H1 (cell line): ENCODE measurements at regions not wholly inside any gene's neighbourhood (a gene's known extent, or its start where the extent isn't known, plus 50 kb on each side); places are given as distances from the start of the nearest gene placed in this dataset.

Experiments used
- CTCF ChIA-PET: fragments of 300-600 bp; sonication (Branson Sonifier 250); formaldehyde crosslinking; loops from one replicate; lab custom pipeline; 2021; ENCODE audit not compliant: partially characterized antibody; lab: Charles Lee
- POLR2A ChIA-PET: fragments of 300-600 bp; sonication (Branson Sonifier 250); formaldehyde crosslinking; loops from one replicate; lab custom pipeline; 2021; ENCODE audit warnings: inconsistent platforms; ENCODE audit not compliant: partially characterized antibody; lab: Charles Lee
- DNase-seq, 2 experiments: peaks; one replicate each; pipeline versions ENCODE4 v3.0.0 to v3.0.0-alpha.2; 2010 to 2022; ENCODE audit warnings: low spot score in 2 of 2, low read depth in 1 of 2, mixed read lengths in 1 of 2
- FAIRE-seq: peaks from 2 replicates; lab custom pipeline; 2011; peaks lifted over from hg19 to GRCh38; lab: Jason Lieb, UNC
- H2AFZ ChIP-seq: 2 replicates; pipeline ENCODE4 v1.8.1; 2012; ENCODE audit warnings: low read length, inconsistent platforms
- H2AK5ac ChIP-seq: 2 replicates; pipeline ENCODE4 v1.6.1; 2013; ENCODE audit warnings: low read depth, low read length
- H2BK120ac ChIP-seq: replicated peaks from 2 replicates; pipeline ENCODE3; 2013; ENCODE audit warnings: low read depth, low read length, inconsistent platforms
- H2BK12ac ChIP-seq: 2 replicates; pipeline ENCODE4 v1.6.1; 2013; ENCODE audit warnings: low read depth, low read length
- H2BK15ac ChIP-seq: 2 replicates; pipeline ENCODE4 v1.6.1; 2013; ENCODE audit warnings: low read length
- H2BK20ac ChIP-seq: 2 replicates; pipeline ENCODE4 v1.6.1; 2013; ENCODE audit warnings: low read length
- H2BK5ac ChIP-seq: 2 replicates; pipeline ENCODE4 v1.6.1; 2013; ENCODE audit warnings: low read depth, low read length
- H3K14ac ChIP-seq: 2 replicates; pipeline ENCODE4 v1.6.1; 2013; ENCODE audit warnings: inconsistent platforms; ENCODE audit not compliant: insufficient read length
- H3K18ac ChIP-seq: 2 replicates; pipeline ENCODE4 v1.6.1; 2013; ENCODE audit warnings: low read length; ENCODE audit errors: extremely low read depth
- H3K23ac ChIP-seq: 2 replicates; pipeline ENCODE4 v1.6.1; 2013; ENCODE audit warnings: inconsistent platforms; ENCODE audit not compliant: insufficient read length
- H3K23me2 ChIP-seq: 2 replicates; pipeline ENCODE4 v1.6.1; 2013; ENCODE audit warnings: low read depth, low read length
- H3K27ac ChIP-seq: 2 replicates; pipeline ENCODE4 v1.6.1; 2011; ENCODE audit warnings: low read depth, low read length, inconsistent platforms
- H3K27me3 ChIP-seq, 4 experiments: replicated peaks in 1 of 4; 1 replicate in 1 of 4; 2 replicates in 3 of 4; pipeline versions ENCODE4 v1.6.1 to v1.8.1; 2011 to 2013; ENCODE audit warnings: low read length in 3 of 4, mild to moderate bottlenecking in 3 of 4, inconsistent platforms in 2 of 4, mixed read lengths in 2 of 4, moderate library complexity in 1 of 4; ENCODE audit not compliant: control insufficient read depth in 3 of 4, insufficient read depth in 3 of 4; ENCODE audit errors: extremely low read depth in 1 of 4
- H3K36me3 ChIP-seq, 4 experiments: 2 replicates each; pipeline versions ENCODE4 v1.6.1 to v1.8.1; 2011 to 2013; ENCODE audit warnings: mild to moderate bottlenecking in 4 of 4, low read length in 3 of 4, moderate library complexity in 2 of 4, control low read depth in 1 of 4, inconsistent platforms in 1 of 4; ENCODE audit not compliant: insufficient read depth in 4 of 4, control insufficient read depth in 2 of 4
- H3K4ac ChIP-seq: replicated peaks from 2 replicates; pipeline ENCODE3; 2013; ENCODE audit warnings: low read length, low read depth, mixed read lengths, inconsistent platforms; ENCODE audit not compliant: insufficient read length
- H3K4me1 ChIP-seq, 4 experiments: replicated peaks in 1 of 4; 1 replicate in 1 of 4; 2 replicates in 3 of 4; pipeline versions ENCODE4 v1.6.1 to v1.8.1; 2011 to 2013; ENCODE audit warnings: low read length in 3 of 4, inconsistent platforms in 2 of 4, mixed read lengths in 1 of 4; ENCODE audit not compliant: insufficient read depth in 4 of 4, control insufficient read depth in 3 of 4
- H3K4me2 ChIP-seq, 2 experiments: 2 replicates each; pipeline versions ENCODE4 v1.6.1 to v1.8.1; 2011 to 2013; ENCODE audit warnings: low read depth in 2 of 2, low read length in 2 of 2, control low read depth in 1 of 2, inconsistent platforms in 1 of 2, mild to moderate bottlenecking in 1 of 2; ENCODE audit not compliant: insufficient read depth in 1 of 2
- H3K4me3 ChIP-seq, 4 experiments: fragments of 200-600, 300-600 bp in 1 of 4; sonication (generic), shearing (Covaris generic), sonication (Bioruptor Twin) in 1 of 4; 2 replicates each; pipeline versions ENCODE4 v1.5.1 to v1.8.1; 2011 to 2016; ENCODE audit warnings: low read length in 4 of 4, low read depth in 3 of 4, control low read depth in 2 of 4, inconsistent platforms in 2 of 4, mild to moderate bottlenecking in 2 of 4, mixed read lengths in 1 of 4, moderate library complexity in 1 of 4; ENCODE audit not compliant: insufficient read depth in 2 of 4; ENCODE audit errors: extremely low read depth in 1 of 4
- H3K56ac ChIP-seq: replicated peaks from 2 replicates; pipeline ENCODE3; 2013; ENCODE audit warnings: low read depth, mild to moderate bottlenecking, mixed read lengths, low read length, inconsistent platforms; ENCODE audit not compliant: insufficient read length
- H3K79me1 ChIP-seq: 2 replicates; pipeline ENCODE4 v1.6.1; 2013; ENCODE audit warnings: low read depth, low read length, control low read depth
- H3K79me2 ChIP-seq, 2 experiments: 2 replicates each; pipeline versions ENCODE4 v1.6.1 to v1.8.1; 2012 to 2013; ENCODE audit warnings: low read length in 2 of 2, mild to moderate bottlenecking in 2 of 2, inconsistent platforms in 1 of 2; ENCODE audit not compliant: insufficient read depth in 2 of 2, control insufficient read depth in 1 of 2
- H3K9ac ChIP-seq, 4 experiments: replicated peaks in 1 of 4; 1 replicate in 1 of 4; 2 replicates in 3 of 4; pipeline versions ENCODE4 v1.6.1 to v1.8.1; 2011 to 2013; ENCODE audit warnings: low read depth in 3 of 4, low read length in 3 of 4, control low read depth in 2 of 4, mild to moderate bottlenecking in 2 of 4, moderate library complexity in 2 of 4, inconsistent platforms in 1 of 4; ENCODE audit errors: extremely low read depth in 1 of 4
- H3K9me3 ChIP-seq, 2 experiments: 2 replicates each; pipeline versions ENCODE4 v1.6.1 to v1.8.1; 2012 to 2013; ENCODE audit warnings: mild to moderate bottlenecking in 2 of 2, moderate library complexity in 2 of 2, control low read depth in 1 of 2, inconsistent platforms in 1 of 2, low read depth in 1 of 2, low read length in 1 of 2, mixed read lengths in 1 of 2; ENCODE audit not compliant: insufficient read depth in 2 of 2
- H4K20me1 ChIP-seq, 2 experiments: replicated peaks in 1 of 2; 2 replicates each; pipeline versions ENCODE3 to v1.8.1; 2011 to 2013; ENCODE audit warnings: inconsistent platforms in 2 of 2, low read length in 2 of 2, mild to moderate bottlenecking in 1 of 2; ENCODE audit not compliant: insufficient read depth in 2 of 2, control insufficient read depth in 1 of 2
- H4K5ac ChIP-seq: 2 replicates; pipeline ENCODE4 v1.6.1; 2013; ENCODE audit warnings: low read length, low read depth, mixed read lengths, inconsistent platforms; ENCODE audit not compliant: insufficient read length
- H4K8ac ChIP-seq: 2 replicates; pipeline ENCODE4 v1.8.0; 2013; ENCODE audit warnings: mild to moderate bottlenecking, moderate library complexity, low read length, inconsistent platforms; ENCODE audit not compliant: insufficient read depth; ENCODE audit errors: extremely low read depth
- H4K91ac ChIP-seq: replicated peaks from 2 replicates; pipeline ENCODE3; 2013; ENCODE audit warnings: low read length, mixed read lengths, inconsistent platforms; ENCODE audit not compliant: insufficient read length
- RXRA ChIP-seq: IDR thresholded peaks from 2 replicates; pipeline ENCODE4 v1.6.1; 2011; ENCODE audit warnings: low read depth, mild to moderate bottlenecking, low read length, moderate library complexity; ENCODE audit not compliant: insufficient read depth
- SAP30 ChIP-seq: fragments of 300-600 bp; sonication (generic); IDR thresholded peaks from 2 replicates; pipeline ENCODE4 v1.7.1; 2012; ENCODE audit warnings: low read length, moderate library complexity, mild to moderate bottlenecking, inconsistent platforms; ENCODE audit not compliant: insufficient read depth, insufficient replicate concordance
- WGBS, 2 experiments: shearing (Covaris generic) in 1 of 2; methylation state at CpG; one replicate each; pipeline versions ENCODE4 v1.1.6 to v1.1.7; 2013 to 2015; ENCODE audit warnings: low lambda C conversion rate in 2 of 2, mixed read lengths in 2 of 2, inconsistent platforms in 1 of 2, low coverage in 1 of 2, missing lambda C conversion rate in 1 of 2; ENCODE audit not compliant: insufficient replicate concordance in 2 of 2, insufficient coverage in 1 of 2, insufficient read length in 1 of 2; ENCODE audit errors: extremely low coverage in 1 of 2, missing lambda C conversion rate in 1 of 2; 5-methylcytosine and 5-hydroxymethylcytosine counted together

DNA sequence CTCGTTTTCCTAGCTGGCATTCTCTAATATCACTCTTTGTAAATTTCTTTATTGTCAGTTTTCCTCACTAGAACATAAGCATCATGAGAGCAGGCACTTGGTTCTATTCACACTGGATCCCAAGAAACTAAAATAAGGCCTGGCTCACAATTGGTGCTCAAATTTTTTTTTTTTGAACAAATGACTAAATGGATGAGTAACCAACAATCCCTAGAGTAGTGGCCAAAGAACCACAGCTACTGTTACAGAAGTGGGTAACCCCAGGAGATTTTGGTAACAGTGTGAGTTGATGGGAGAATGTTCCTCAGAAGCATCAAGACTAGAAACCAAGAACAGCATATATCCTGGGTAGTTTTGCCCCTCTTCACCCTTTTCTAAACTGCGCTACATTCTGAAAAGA lies 572.6 kb downstream of the INSC start:
- no peak overlapping the region for H4K5ac ChIP-seq
- 0 out of 4 replicates have a peak, but pooled peaks cover 0 to 4% of the 10 kb centered on the region in 2 experiments for H3K9me3 ChIP-seq
- no peak overlapping the region for H4K8ac ChIP-seq
- no peak overlapping the region for H2AFZ ChIP-seq
- H3K27me3 ChIP-seq: no peaks in the 10 kb centered on the region
- H3K14ac ChIP-seq: no peak overlapping the region
- H3K4me3 ChIP-seq: no peak overlapping the region
- no peak overlapping the region for H3K23ac ChIP-seq
- no peak overlapping the region for H2BK15ac ChIP-seq
- no peak overlapping the region for H3K56ac ChIP-seq
- no peak overlapping the region for H2AK5ac ChIP-seq
- H3K4me2 ChIP-seq: no peak overlapping the region
- no peak overlapping the region for H2BK20ac ChIP-seq
- DNase-seq (no peak), FAIRE-seq (no peak)
- no peaks in the 10 kb centered on the region for H3K23me2 ChIP-seq
- H3K79me1 ChIP-seq: no peaks in the 10 kb centered on the region
- H2BK12ac ChIP-seq: no peak overlapping the region
- no peak overlapping the region for H3K18ac ChIP-seq
- H3K4me1 ChIP-seq: peaks cover 0 to 3% (median 0%) of the 10 kb centered on the region in 4 experiments; a peak in 1 of 7 replicates
- no peaks in the 10 kb centered on the region for H3K36me3 ChIP-seq
- no peak overlapping the region for H2BK120ac ChIP-seq
- H3K79me2 ChIP-seq: no peaks in the 10 kb centered on the region
- CTCF ChIA-PET: interaction anchor here (0.7 kb wide), 2 partner anchors 226 to 345 kb away, joined by 3 to 6 read pairs; no protein-coding TSS in a partner anchor
- POLR2A ChIA-PET: no interaction called here
- H3K27ac ChIP-seq: no peak overlapping the region
- H3K9ac ChIP-seq: no peak overlapping the region
- WGBS, 2 experiments: 84% methylated on average over 2 of the region's 2 CpGs; no CpG with 5 or more reads in 1 of the 2 experiments
- H3K4ac ChIP-seq: no peak overlapping the region
- H4K91ac ChIP-seq: no peak overlapping the region
- no peaks in the 10 kb centered on the region for H4K20me1 ChIP-seq
- H2BK5ac ChIP-seq: no peak overlapping the region
- no peak for TF ChIP-seq SAP30
- TF ChIP-seq RXRA: no peak
